Thyroid gland (tissue), 4 donors: ENCODE measurements at regions not wholly inside any gene's neighbourhood (a gene's known extent, or its start where the extent isn't known, plus 50 kb on each side); places are given as distances from the start of the nearest gene placed in this dataset.

ENCODE experiments used
- DNase-seq, 2 donors: peaks; one replicate each; pipeline ENCODE4 v3.0.0-alpha.2; 2019
- H3K27ac ChIP-seq, 3 donors: fragments of 200-600 bp; sonication (generic); 1 replicate in 2 of 3; 2 replicates in 1 of 3; pipeline ENCODE4 v1.5.1; 2016 to 2019; ENCODE audit warnings: mild to moderate bottlenecking in 1 of 3, moderate library complexity in 1 of 3
- H3K27me3 ChIP-seq: fragments of 200-600 bp; sonication (generic); one replicate; pipeline ENCODE4 v1.5.1; 2019
- H3K36me3 ChIP-seq, 2 donors: fragments of 200-600 bp; sonication (generic); one replicate each; pipeline ENCODE4 v1.5.1; 2016 to 2019
- H3K4me1 ChIP-seq, 2 donors: fragments of 200-600 bp; sonication (generic); one replicate each; pipeline ENCODE4 v1.5.1; 2017 to 2019
- H3K4me3 ChIP-seq, 3 donors: fragments of 200-600 bp; sonication (generic); replicated peaks in 1 of 3; 1 replicate in 2 of 3; 2 replicates in 1 of 3; pipeline ENCODE4 v1.5.1; 2016; ENCODE audit warnings: mild to moderate bottlenecking in 1 of 3
- H3K9me3 ChIP-seq: fragments of 200-600 bp; sonication (generic); one replicate; pipeline ENCODE4 v1.5.1; 2017
- CTCF ChIP-seq, 6 experiments: fragments of 200-600 bp in 3 of 6; fragments of 450-650 bp in 3 of 6; sonication (generic) in 3 of 6; IDR thresholded peaks; one replicate each; pipeline ENCODE4 v1.5.1; 2016 to 2019; ENCODE audit warnings: antibody characterized with exemption in 6 of 6, mild to moderate bottlenecking in 2 of 6, inconsistent platforms in 1 of 6, moderate library complexity in 1 of 6
- POLR2A ChIP-seq, 2 donors: fragments of 450-650 bp; IDR thresholded peaks; one replicate each; pipeline ENCODE4 v1.6.1; 2017; ENCODE audit warnings: antibody characterized with exemption in 2 of 2, mild to moderate bottlenecking in 2 of 2, moderate library complexity in 1 of 2
- WGBS, 2 donors: methylation state at CpG; one replicate each; pipeline ENCODE4 v1.1.5; 2017; 5-methylcytosine and 5-hydroxymethylcytosine counted together
- intact Hi-C: fragments of 100-400 bp; cut with DNase I; formaldehyde crosslinking; loops from one replicate; pipeline ENCODE4 v1.15.1; 2023

- H3K9me3 ChIP-seq, result no peaks in the 10 kb centered on the region
- no peaks in the 10 kb centered on the region for H3K27me3 ChIP-seq
- TF ChIP-seq POLR2A (IDR thresholded peaks at IDR 0.05) (no peak), CTCF (IDR thresholded peaks at IDR 0.05) (no peak)
- DNase-seq, result no peak
- no peak overlapping the region for H3K27ac ChIP-seq
- no peaks in the 10 kb centered on the region for H3K36me3 ChIP-seq
- 49 to 56% methylated on average over 8 of the region's 8 CpGs for WGBS, 2 donors
- no peaks in the 10 kb centered on the region for H3K4me1 ChIP-seq
- H3K4me3 ChIP-seq, result no peak overlapping the region
- intact Hi-C loops, result no loop called here
Measured at GRCh38 chr3:182238126-182238525, 526.4 kb downstream of the SOX2 start.

- no peaks in the 10 kb centered on the region for H3K9me3 ChIP-seq
- H3K27ac ChIP-seq, result no peak overlapping the region
- no peak overlapping the region for H3K4me3 ChIP-seq
- no peak for DNase-seq
- intact Hi-C loops, result no loop called here
- 93 to 96% methylated on average over 2 of the region's 2 CpGs for WGBS, 2 donors
- H3K4me1 ChIP-seq, result no peaks in the 10 kb centered on the region
- no peaks in the 10 kb centered on the region for H3K27me3 ChIP-seq
- H3K36me3 ChIP-seq, result no peaks in the 10 kb centered on the region
- TF ChIP-seq CTCF (IDR thresholded peaks at IDR 0.05) (no peak), POLR2A (IDR thresholded peaks at IDR 0.05) (no peak)
Measured at GRCh38 chr3:182239316-182239715, 527.6 kb downstream of the SOX2 start.

GRCh38 chr3:182240474-182240873, 528.7 kb downstream of the SOX2 start:
- no peaks in the 10 kb centered on the region for H3K9me3 ChIP-seq
- H3K27ac ChIP-seq, result no peak overlapping the region
- 56 to 61% methylated on average over 2 of the region's 2 CpGs for WGBS, 2 donors
- H3K4me1 ChIP-seq, result no peaks in the 10 kb centered on the region
- no peaks in the 10 kb centered on the region for H3K27me3 ChIP-seq
- no peaks in the 10 kb centered on the region for H3K36me3 ChIP-seq
- no peak for TF ChIP-seq CTCF (IDR thresholded peaks at IDR 0.05)
- no peak for TF ChIP-seq POLR2A (IDR thresholded peaks at IDR 0.05)
- H3K4me3 ChIP-seq, result no peak overlapping the region
- no peak for DNase-seq
- intact Hi-C loops, result no loop called here

GRCh38 chr3:182241196-182241765, 529.6 kb downstream of the SOX2 start:
- 83 to 87% methylated on average over 8 of the region's 8 CpGs for WGBS, 2 donors
- H3K4me3 ChIP-seq, result no peak overlapping the region
- no peaks in the 10 kb centered on the region for H3K27me3 ChIP-seq
- no peaks in the 10 kb centered on the region for H3K9me3 ChIP-seq
- H3K4me1 ChIP-seq, result no peaks in the 10 kb centered on the region
- no peaks in the 10 kb centered on the region for H3K36me3 ChIP-seq
- no peak for TF ChIP-seq CTCF (IDR thresholded peaks at IDR 0.05)
- TF ChIP-seq POLR2A (IDR thresholded peaks at IDR 0.05), result no peak
- H3K27ac ChIP-seq, result no peak overlapping the region
- intact Hi-C loops, result no loop called here
- DNase-seq, result no peak

- DNase-seq, result no peak
- intact Hi-C loops, result no loop called here
Measured at GRCh38 chr3:182241766-182242488, 530.2 kb downstream of the SOX2 start.

More at GRCh38 chr3:182241766-182242488, 530.2 kb downstream of the SOX2 start:
- TF ChIP-seq POLR2A (IDR thresholded peaks at IDR 0.05), result no peak
- TF ChIP-seq CTCF (IDR thresholded peaks at IDR 0.05), result no peak
- H3K4me1 ChIP-seq, result no peaks in the 10 kb centered on the region
- 66 to 70% methylated on average over 15 of the region's 15 CpGs for WGBS, 2 donors
- no peaks in the 10 kb centered on the region for H3K9me3 ChIP-seq
- H3K27me3 ChIP-seq, result no peaks in the 10 kb centered on the region
- H3K27ac ChIP-seq, result no peak overlapping the region
- H3K36me3 ChIP-seq, result no peaks in the 10 kb centered on the region
- H3K4me3 ChIP-seq, result no peak overlapping the region
